ENCODE measurements at regions not wholly inside any gene's neighbourhood (a gene's known extent, or its start where the extent isn't known, plus 50 kb on each side); places are given as distances from the start of the nearest gene placed in this dataset.

DNA sequence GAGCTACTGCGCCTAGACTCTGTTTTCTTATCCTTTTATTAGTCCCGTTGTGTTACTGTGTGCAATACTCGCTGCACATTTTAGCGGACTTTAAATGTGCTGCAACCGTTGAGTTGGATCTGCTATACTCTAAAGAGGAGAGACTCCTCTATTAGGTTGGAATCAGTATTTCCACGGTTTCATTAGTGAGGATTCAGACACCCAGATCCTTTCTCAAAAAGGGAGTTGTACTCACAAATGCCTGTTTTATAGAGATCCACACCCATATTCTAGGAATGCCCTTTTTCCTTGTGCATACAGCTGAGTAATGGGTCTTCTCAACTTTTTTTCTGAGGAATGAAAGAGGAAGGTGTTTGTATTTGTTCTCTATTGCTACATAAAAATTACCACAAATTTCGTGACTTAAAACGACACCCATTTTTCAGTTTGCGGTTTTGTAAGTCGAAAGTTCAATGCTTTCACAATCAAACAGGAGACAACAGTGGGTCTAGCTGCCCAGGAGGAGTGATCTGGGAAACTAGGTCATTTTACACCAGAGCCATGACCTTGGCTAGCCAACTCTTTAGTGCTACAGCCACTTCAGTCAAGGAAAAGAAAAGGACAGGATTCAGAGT, 52.8 kb upstream of the SLC44A1 start:
- no peak for DNase-seq

DNA sequence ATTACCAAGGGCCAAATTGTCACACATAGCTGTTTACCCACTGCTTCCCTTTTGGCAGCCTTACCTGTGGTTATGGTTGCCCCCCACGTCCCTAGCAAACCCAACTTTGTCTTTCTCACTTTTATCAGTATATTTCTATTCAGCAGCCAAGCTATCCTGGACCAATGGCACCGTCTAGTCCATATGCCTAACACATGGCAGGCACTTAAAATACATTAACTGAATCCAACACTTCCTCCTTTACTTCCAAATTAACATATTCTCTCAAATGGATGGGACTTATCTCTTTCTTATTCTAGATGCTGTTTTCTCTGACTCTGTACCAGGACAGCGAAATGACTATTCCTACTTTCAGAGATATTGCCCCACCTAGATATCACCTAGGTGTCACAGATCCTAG, 50.9 kb upstream of the SLC44A1 start:
- no peak for DNase-seq

DNA sequence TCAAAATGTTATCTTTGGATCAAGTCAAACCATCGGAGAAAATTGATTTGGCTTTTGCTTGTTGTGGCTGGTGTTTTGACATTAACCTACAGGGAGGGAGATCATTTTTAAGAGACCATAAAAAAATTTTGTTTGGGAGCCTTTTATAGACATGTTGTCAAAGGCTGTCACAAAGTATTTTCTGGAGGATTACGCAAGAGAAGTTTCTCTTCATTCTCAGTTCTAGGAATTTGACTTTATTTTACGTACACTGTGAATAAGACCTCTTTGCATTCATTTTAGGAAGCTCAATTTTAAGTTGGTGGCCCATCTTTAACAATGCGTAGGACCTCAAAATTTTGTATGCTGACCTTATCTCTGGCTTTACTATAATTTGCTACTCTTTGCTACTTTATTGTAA, 50.2 kb upstream of the SLC44A1 start:
- DNase-seq: no peak
